ENCODE measurements at regions not wholly inside any gene's neighbourhood (a gene's known extent, or its start where the extent isn't known, plus 50 kb on each side); places are given as distances from the start of the nearest gene placed in this dataset.

DNA sequence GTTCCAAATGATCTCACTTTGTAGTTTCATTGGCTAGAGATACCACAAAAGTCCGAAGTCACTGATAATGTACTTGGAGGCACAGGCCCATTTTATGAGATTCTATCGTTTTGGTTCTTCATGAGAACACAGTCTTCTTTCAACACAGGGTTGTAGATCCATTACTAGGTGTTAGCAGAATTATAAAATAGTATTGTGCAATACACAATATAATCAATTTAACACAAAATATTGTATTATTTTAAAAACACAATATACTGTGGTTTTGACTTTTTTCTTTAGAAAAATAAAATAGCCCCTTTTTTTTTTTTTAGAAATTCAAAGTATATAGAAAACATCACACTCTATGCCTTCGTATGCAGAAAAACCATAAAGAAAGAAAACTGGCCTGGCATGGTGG lies 138.6 kb upstream of the TSC22D2 start:
- intact Hi-C loops (cut with DNase I; ENCODE audit: low total_unique reads), result no loop called here
- TF ChIP-seq, protein P1, sequence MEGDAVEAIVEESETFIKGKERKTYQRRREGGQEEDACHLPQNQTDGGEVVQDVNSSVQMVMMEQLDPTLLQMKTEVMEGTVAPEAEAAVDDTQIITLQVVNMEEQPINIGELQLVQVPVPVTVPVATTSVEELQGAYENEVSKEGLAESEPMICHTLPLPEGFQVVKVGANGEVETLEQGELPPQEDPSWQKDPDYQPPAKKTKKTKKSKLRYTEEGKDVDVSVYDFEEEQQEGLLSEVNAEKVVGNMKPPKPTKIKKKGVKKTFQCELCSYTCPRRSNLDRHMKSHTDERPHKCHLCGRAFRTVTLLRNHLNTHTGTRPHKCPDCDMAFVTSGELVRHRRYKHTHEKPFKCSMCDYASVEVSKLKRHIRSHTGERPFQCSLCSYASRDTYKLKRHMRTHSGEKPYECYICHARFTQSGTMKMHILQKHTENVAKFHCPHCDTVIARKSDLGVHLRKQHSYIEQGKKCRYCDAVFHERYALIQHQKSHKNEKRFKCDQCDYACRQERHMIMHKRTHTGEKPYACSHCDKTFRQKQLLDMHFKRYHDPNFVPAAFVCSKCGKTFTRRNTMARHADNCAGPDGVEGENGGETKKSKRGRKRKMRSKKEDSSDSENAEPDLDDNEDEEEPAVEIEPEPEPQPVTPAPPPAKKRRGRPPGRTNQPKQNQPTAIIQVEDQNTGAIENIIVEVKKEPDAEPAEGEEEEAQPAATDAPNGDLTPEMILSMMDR (IDR thresholded peaks at IDR 0.05), result no peak
- TF ChIP-seq POLR2A (IDR thresholded peaks at IDR 0.05) (no peak), POLR2AphosphoS5 (IDR thresholded peaks at IDR 0.05) (no peak)

DNA sequence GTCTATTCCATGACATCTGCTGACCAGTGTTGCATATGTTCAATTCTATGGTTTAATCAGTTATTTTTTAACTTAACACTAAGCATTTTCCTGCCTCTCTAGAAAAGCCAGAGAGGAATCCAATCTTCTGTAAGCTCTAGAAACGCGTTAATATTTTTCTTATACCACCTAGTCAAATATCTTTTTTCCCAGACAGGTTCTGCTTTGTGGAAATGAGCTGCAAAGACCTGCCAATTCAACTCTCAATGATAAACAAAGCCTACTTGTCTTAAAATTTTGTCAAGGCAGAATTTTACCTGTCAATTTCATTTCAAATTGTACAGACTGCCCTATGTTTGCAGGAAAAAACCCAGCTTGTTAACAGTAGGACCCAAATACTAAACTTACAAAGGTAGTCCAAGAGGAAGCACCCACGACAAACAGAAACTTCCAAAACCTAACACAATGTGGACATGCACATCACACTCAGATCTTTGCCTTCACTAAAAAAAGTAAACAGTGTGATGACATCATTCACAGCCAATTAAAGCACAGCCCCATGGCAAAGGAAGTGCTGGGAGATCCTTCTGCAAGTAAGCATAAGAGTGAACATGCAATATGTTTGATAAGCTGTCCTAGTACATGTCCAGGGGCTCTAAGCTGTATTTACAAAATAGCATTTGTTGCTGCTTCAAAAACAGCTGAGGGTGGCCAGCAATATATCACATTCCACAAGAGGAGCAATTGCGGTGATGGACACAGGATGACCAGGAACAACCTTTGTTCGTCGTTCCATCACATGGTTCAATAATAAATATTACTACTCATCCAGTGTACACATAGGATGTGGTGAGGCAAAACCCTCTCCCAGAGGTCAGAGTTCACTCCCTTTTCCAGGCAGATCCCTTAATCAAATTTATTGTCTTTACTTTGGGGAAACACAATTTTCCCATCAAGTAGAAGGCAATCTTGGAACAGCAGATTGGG lies 139.4 kb upstream of the TSC22D2 start:
- no peak overlapping the region for H3K4me3 ChIP-seq
- TF ChIP-seq, protein P1 (IDR thresholded peaks at IDR 0.05), result no peak
- TF ChIP-seq POLR2AphosphoS5 (IDR thresholded peaks at IDR 0.05), result no peak
- no peak for TF ChIP-seq POLR2A (IDR thresholded peaks at IDR 0.05)
- no peak for DNase-seq (ENCODE audit: low spot score in 2 of 2)

More for the DNA sequence above, 138.6 kb upstream of the TSC22D2 start:
- Histone ChIP-seq H3K4me3 (no peak overlapping the region), H3K27me3 (no peaks in the 10 kb centered on the region), H3K36me3 (no peaks in the 10 kb centered on the region), H3K4me1 (no peaks in the 10 kb centered on the region), H3K9me3 (no peaks in the 10 kb centered on the region), H3K27ac (no peak overlapping the region)
- DNase-seq (ENCODE audit: low spot score in 2 of 2), result no peak

DNA sequence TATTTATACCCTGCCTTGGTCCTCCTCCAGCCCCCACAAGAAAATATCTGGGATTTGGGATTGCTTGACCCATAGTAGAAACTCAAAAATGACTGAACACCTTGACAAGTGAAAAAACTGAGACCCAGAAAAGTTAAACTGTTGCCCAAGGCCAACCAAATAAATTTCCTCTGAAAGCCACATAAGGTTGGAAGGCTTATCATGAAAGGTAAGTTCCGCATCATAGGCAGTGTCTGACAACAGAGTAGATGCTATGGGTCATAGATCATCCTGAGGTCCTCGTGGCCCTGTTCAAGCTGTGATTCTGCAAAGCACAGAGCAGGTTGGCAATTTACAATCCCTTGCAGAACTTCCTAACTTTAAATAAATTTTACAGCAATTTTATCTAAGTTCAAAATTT lies 140.8 kb upstream of the TSC22D2 start:
- TF ChIP-seq, protein P1 (IDR thresholded peaks at IDR 0.05), result no peak
- no peak for TF ChIP-seq POLR2AphosphoS5 (IDR thresholded peaks at IDR 0.05)
- no peak for TF ChIP-seq POLR2A (IDR thresholded peaks at IDR 0.05)
- Histone ChIP-seq H3K27ac (no peak overlapping the region), H3K27me3 (no peaks in the 10 kb centered on the region), H3K36me3 (no peaks in the 10 kb centered on the region), H3K4me1 (no peaks in the 10 kb centered on the region), H3K4me3 (no peak overlapping the region), H3K9me3 (no peaks in the 10 kb centered on the region)
- intact Hi-C loops (cut with DNase I; ENCODE audit: low total_unique reads), result no loop called here
- DNase-seq (ENCODE audit: low spot score in 2 of 2), result no peak

More for the DNA sequence above, 139.4 kb upstream of the TSC22D2 start:
- intact Hi-C loops (cut with DNase I; ENCODE audit: low total_unique reads), result no loop called here
- Histone ChIP-seq H3K4me1 (no peaks in the 10 kb centered on the region), H3K27ac (no peak overlapping the region), H3K36me3 (no peaks in the 10 kb centered on the region), H3K9me3 (no peaks in the 10 kb centered on the region), H3K27me3 (no peaks in the 10 kb centered on the region)

DNA sequence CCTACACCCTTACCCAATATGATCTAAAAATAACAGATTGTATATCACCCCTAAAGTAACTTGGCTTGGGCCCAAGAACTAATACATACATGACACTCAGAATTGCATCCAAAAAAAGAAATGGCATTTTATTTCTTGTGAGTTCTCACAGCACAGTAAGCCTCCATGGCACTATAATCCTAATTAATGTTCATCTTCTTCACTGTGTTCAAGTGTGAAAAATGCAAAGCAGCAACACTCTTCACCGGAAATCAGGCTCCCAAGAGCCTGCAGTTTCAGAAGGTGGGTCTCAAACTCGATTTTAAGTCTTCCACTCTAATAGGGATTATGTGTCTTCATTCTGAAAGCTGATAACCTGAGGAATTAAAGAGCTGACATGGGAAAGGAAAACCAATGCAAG lies 142.8 kb upstream of the TSC22D2 start:
- Histone ChIP-seq H3K27ac (no peak overlapping the region), H3K4me1 (no peaks in the 10 kb centered on the region), H3K4me3 (no peak overlapping the region), H3K27me3 (no peaks in the 10 kb centered on the region), H3K9me3 (no peaks in the 10 kb centered on the region), H3K36me3 (no peaks in the 10 kb centered on the region)
- DNase-seq (ENCODE audit: low spot score in 2 of 2), result no peak
- no peak for TF ChIP-seq POLR2AphosphoS5 (IDR thresholded peaks at IDR 0.05)
- TF ChIP-seq, protein P1 (IDR thresholded peaks at IDR 0.05), result no peak
- TF ChIP-seq POLR2A (IDR thresholded peaks at IDR 0.05), result no peak
- intact Hi-C loops (cut with DNase I; ENCODE audit: low total_unique reads), result no loop called here

GRCh38 chr3:150264561-150265279 lies 143.4 kb upstream of the TSC22D2 start:
- no peaks in the 10 kb centered on the region for H3K4me1 ChIP-seq
- H3K27me3 ChIP-seq, result no peaks in the 10 kb centered on the region
- no peak overlapping the region for H3K27ac ChIP-seq
- intact Hi-C loops (cut with DNase I; ENCODE audit: low total_unique reads), result no loop called here
- no peak for DNase-seq (ENCODE audit: low spot score in 2 of 2)
- no peak overlapping the region for H3K4me3 ChIP-seq
- no peaks in the 10 kb centered on the region for H3K36me3 ChIP-seq
- TF ChIP-seq POLR2A (IDR thresholded peaks at IDR 0.05) (no peak), POLR2AphosphoS5 (IDR thresholded peaks at IDR 0.05) (no peak)
- TF ChIP-seq, protein P1 (IDR thresholded peaks at IDR 0.05), result no peak
- H3K9me3 ChIP-seq, result no peaks in the 10 kb centered on the region
